Posterior cingulate gyrus (tissue), 11 donors: ENCODE measurements at regions not wholly inside any gene's neighbourhood (a gene's known extent, or its start where the extent isn't known, plus 50 kb on each side); places are given as distances from the start of the nearest gene placed in this dataset.
"Not testable (repeated sequence)": the region's sequence is repeated elsewhere in the genome, so short reads cannot be mapped to it uniquely, and the experiment has no call there.

Source experiments
- DNase-seq, 10 donors: peaks; one replicate each; pipeline versions ENCODE4 v3.0.0 to v3.0.0-alpha.2; 2020 to 2021; ENCODE audit warnings: mixed read lengths in 3 of 10
- intact Hi-C: fragments of 100-400 bp; cut with DNase I; formaldehyde crosslinking; loops from one replicate; pipeline ENCODE4 v1.15.1; 2023

DNA sequence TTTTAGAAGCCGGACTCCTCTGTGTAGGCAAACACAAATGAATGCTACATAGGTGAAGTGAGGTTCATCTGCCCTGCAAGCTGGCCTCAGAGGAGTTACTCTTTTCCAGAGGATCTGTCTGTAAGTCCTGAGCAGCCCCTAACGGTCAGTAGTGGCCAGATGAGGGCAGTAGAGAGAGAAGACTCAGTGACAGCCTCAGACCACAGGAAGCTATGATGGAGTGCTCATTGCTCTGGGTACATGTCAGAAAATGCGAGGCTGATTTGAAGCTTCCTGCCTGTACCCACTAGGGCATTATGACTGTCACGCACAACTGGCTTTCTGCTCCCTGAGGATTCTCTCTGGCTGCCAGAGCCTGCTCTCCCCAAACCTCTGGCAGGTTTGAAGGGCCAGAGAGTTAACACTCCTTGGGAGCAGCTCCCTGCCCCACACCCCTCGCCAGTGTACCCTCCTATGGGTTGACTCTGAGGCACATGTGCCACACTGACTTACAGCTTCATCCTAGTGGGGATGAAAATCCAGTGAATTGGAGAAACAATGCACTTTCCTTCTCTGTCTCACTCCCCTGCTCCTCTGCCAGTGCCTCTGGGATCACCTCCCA lies 141.5 kb downstream of the GABRG2 start:
- peak in 7 of 10 donors; percentile 10 to 84 (median 39) for DNase-seq
- intact Hi-C loops, result loop anchor here (10.0 kb wide), 1 partner anchor 1196 kb away; no protein-coding TSS in a partner anchor

DNA sequence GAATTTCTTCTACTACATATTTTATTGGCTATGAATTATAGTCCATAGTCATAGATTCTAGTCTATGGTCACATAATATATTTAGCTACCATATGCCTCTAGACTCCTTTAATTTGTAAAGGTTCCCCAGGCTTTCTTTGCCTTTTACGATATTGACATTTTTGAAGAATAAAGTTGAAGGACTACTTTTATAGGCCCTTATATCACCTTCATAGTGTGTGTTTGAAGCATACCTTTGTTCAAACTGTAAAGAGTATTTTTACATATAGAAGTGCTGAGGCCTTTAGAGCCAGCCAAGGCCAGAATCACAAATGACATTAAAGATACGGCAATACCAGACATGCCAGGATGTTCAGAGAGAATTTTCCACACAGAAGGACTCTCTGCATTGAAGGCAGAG lies 147.0 kb downstream of the GABRG2 start:
- intact Hi-C loops, result no loop called here
- no peak for DNase-seq

DNA sequence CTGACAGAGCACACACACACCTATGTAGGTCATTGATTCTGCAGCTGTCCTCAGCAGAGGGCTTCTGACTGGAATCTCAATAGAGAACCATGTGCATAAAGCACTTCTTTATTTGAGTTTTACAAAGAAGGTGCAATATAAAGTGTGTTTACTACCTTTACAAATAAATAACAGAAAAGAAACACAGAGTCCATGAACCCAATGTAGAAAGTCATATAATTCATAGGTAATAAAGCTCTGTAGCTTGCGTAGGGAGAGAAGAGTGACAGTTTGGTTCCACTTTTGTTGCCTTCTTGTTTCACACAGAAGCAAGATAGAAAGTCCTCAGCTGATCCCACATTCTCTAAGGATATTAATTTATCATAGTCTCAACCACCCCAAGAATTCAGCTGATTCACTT lies 149.5 kb downstream of the GABRG2 start:
- intact Hi-C loops, result no loop called here
- no peak for DNase-seq

DNA sequence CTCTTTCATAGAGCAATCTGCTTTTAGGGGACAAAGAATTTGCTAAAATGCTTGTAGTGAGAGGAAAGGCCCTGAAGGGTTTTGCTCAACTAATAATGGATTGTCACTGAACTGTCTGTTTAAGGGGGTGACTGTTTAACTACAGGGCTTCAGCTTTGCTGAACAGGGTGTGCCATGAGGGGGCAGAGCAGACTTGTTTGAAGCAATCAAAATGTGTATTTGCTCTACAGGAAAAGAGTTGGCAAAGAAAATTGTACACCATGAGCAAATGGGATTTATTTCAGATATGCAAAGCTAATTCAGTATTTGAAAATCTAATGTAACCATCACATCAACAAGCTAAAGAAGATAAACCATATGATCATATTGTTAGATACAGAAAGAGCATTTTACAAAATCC lies 154.3 kb downstream of the GABRG2 start:
- no peak for DNase-seq
- intact Hi-C loops, result no loop called here

DNA sequence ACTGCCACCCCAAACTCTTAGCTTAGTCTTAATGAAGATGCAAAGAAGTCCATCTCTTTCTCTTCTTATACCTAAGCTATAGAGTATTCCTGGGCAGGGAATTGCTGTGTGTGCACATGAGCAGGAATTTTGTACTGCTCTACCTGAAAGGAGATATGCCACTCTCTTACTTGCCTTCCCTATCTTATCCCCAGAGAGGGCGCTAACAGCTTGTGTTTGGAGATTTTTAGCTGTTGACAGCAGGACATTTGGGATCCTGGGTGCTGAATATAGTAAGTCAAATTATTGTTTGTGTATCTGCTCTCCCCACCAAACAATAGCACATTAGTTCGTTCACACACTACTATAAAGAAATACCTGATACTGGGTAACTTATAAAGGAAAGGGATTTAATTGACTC lies 159.5 kb downstream of the GABRG2 start:
- intact Hi-C loops, result no loop called here
- no peak for DNase-seq

DNA sequence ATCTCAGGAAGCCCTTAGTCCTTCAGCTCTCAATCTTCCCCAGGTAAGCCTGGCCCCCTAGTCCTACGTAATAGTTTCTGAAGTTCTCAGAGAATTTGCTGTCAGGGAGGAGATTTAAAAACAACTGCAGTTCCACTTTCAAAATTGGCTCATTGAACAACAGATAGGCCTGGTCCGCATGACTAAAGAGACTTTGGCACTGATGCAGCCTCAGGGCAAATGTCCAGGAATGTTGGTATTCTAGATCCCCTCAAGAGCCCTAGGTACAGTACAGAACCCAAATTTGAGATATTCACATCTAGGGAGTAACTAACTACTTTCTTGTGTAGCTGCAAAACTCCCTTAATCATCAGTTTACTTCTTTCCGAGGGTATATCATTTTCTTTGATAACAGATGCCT lies 162.8 kb downstream of the GABRG2 start:
- intact Hi-C loops, result no loop called here
- DNase-seq, result no peak

DNA sequence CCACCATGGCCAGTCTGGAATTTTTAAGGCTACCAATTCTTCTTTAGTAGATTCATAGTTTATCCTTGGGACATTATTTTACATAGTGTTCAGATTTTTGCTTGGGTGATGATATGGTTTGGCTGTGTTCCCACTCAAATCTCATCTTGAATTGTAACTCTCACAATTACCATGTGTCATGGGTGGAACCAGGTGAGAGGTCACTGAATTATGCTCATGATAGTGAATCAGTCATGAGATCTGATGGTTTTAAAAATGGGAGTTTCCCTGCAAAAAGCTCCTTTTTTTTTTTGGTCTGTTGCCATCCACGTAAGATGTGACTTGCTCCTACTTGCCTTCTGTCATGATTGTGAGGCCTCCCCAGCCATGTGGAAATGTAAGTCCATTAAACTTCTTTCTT lies 163.9 kb downstream of the GABRG2 start:
- DNase-seq, result no peak
- intact Hi-C loops, result no loop called here

DNA sequence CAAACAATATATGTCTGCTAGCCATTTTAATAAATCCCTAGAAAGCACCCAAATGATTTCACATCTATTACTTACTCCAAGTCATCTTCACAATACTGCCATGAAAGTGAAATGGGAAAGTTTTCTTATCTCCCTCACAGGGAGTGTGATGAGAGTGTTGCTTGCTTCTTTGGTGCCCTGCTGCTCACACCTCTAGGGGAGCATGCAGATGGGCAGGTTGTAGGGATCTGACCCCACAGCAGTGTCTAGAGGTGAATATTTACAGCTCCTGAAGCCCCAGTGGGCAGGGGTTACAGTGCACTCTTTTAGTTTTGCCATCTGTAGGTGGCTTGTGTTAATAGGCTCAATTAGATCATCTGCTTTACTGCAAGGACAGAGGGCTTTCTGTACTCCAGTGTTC lies 173.2 kb downstream of the GABRG2 start:
- intact Hi-C loops, result no loop called here
- DNase-seq, result no peak

DNA sequence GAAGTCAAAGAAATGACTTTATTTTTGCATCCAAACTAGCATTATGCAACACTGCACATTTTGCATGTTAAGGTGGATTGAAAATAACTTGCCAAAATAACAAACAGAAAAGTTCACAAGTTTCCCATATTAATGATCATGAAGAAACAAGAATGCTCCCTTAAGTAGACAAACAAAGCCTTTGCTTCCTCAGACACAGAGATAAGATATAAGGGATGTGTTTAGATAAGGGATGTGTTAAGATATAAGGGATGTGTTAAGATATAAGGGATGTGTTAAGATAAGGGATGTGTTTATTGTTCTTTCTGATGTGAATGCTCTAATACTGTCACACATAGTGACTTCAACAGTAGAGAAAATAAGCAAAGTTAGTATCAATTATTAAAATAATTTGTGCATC lies 174.8 kb downstream of the GABRG2 start:
- intact Hi-C loops, result no loop called here
- no peak for DNase-seq

DNA sequence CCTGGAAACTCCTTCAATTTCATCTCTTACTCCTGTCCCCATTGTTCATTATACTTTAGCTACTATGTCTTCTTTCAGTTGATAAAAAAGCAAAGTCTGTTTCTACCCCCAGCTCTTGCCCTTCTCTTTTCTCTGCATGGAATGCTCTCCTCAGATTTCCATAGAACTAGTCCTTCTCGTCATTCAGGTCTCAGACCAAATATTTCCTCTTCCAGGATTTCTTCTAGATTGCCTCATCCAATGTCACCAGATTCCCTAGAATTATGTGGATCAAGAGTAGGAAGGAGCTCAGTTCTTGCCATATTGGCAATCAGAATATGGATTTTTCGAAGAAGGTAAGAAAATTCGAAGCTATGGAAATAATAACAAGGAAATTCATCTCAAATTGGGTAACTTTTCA lies 176.1 kb downstream of the GABRG2 start:
- no peak for DNase-seq
- intact Hi-C loops, result no loop called here

DNA sequence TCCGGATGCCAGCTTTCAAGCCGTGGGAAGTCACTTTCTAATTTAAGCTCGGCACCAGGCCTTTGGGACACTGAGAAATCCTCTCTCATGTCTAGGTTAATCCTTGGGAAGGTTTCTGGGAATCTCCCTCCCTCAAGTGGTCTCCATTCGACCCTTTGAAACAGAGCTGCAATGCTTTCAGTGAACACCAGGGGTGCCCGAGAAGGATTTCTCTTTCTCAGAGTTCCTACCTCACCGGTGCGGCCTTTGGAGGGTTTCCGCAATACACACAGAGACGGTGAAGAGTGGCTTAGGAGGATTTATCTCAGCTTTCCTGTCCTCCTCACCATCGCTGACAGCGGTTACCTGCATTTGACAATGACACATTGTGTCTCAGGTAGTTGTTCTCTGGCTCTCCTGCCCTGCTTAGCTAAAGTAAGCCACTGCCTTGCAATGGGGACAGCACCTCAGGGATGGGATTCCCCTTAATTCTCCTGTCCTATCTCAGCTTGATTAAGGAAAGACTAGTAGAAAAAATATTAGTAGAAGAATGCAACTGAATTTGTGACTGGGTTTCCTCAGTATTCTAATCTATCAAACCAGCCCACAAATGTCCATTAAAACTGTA lies 180.6 kb downstream of the GABRG2 start:
- intact Hi-C loops, result no loop called here
- DNase-seq, result no peak

DNA sequence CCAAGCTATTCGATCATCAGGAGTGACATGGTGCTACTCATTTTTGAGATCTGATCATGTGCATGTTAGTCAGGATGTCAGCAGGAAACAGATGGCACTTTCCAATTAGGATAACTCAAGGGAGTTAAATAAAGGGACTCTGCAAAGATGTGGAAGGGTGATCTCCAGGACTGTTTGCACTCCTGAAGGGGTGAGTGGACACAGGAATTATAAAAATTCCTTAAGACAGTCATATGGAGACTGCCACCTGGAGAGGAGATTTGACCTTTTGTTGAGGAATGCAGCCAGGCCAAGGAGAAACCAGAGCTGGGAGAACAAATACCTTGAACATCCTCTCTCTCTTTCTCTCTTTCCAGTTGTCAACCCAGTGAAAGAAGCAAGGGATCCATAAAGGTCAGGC lies 189.1 kb downstream of the GABRG2 start:
- no peak for DNase-seq
- intact Hi-C loops, result no loop called here

DNA sequence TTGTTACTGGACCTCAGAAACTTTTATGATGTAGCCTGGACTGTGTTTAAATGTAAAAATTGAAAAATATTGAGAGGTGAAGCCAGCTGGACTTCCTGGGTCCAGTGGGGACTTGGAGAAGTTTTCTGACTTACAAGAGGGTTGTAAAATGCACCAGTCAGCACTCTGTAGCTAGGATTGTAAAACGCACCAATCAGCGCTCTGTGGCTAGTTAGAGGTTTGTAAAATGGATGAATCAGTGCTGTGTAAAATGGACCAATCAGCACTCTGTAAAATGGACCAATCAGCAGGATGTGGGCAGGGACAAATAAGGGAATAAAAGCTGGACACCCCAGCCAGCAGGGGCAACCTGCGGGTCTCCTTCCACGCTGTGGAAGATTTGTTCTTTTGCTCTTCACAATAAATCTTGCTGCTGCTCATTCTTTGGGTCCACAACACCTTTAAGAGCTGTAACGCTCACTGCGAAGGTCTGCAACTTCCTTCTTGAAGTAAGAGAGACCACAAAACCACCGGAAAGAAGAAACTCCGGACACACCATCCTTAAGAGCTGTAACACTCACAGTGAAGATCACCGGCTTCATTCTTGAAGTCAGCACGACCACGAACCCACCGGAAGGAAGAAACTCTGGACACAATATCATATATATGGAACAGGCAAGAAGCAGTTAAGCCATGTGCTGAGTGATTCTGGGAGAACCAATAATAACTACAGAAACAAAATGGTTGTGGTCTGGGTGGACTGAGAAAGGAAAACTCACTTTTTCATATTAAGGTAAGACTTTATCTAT lies 201.3 kb downstream of the GABRG2 start:
- DNase-seq, result no peak
- intact Hi-C loops, result no loop called here

DNA sequence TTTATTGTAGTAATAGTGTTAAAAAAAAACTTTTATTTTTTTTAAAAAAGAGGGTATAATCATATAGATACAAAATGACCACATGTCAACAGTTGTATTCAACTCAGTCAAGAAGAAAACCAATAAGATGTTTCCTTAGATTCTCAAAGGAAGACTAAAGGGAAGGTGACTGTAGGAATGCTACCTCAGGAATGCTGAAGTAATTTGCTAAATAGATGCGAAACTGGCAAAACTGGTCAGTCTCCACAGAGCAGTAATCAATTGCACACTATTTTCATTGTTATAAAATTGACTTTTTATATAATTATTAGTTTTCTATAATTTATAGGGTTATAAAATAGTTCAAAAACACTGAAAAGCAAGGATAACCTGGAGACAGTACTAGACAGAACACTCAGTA lies 204.8 kb downstream of the GABRG2 start:
- intact Hi-C loops, result no loop called here
- no peak for DNase-seq

DNA sequence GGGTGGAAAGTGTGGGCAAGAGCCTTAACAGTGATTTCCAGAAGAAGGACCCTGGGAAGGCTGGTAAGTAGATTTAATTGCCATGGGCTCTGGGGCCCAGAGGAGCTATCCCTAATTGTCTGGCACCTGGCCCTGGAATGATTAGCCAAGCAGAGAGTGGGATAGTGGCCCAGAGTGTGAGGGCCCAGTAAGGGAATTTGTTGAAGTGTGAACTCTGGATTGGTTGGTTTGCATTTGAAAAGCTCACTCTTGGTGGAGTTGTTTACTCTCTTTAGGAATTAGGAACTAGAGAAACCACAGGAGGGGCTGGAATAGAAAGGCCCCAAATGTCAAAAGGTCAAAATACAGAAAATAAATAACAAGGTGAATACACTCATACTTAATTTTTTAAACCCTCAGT lies 207.1 kb downstream of the GABRG2 start:
- DNase-seq, result peak in 2 of 10 donors; percentile 10 to 40
- intact Hi-C loops, result no loop called here

DNA sequence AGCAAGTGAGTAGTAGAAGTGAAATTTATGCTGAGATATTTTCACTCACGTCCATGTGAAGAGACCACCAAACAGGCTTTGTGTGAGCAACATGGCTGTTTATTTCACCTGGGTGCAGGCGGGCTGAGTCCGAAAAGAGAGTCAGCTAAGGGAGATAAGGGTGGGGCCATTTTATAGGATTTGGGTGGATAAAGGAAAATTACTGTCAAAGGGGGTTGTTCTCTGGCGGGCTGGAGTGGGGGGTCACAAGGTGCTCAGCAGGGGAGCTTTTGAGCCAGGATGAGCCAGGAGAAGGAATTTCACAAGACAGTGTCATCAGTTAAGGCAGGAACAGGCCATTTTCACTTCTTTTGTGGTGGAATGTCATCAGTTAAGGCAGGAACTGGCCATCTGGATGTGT lies 207.8 kb downstream of the GABRG2 start:
- intact Hi-C loops, DNase-seq: not testable (repeated sequence)

DNA sequence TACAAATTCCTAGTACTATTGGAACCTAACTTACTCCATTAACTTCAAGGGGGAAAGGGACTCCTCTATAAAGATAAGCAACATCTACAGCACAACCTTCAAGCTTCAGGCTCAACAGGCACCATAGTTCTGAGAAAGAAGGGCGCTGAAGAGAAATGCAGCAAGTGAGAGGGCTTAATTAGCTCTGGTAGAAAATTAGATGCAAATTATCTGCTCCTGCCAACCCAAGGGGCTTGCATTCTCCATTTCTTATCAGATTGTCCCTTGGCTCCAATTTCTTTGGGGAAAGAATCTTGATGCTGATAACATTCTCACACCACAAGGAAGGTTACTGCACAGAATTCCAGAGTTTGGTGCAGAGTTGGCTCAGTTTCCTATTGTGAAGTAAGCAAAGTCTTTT lies 214.6 kb downstream of the GABRG2 start:
- no peak for DNase-seq
- intact Hi-C loops, result no loop called here

DNA sequence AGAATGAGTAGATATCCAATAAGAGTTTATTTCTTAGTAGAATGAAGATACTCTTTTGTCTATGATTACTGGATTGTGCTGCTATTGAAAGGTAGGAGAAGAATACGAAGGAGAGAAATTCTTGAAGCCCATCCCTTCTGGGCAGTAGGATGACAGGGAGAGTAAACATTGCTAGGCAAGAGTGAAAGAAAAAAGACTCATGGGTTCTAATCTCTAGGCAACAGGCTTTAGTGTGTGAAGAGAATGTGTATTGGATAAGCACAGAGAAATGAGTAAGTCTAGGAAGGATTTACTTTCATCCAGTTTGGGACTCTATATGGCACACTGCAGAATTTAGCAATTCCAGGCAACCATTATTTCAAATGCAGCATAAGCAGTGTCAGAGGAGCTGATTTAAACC lies 216.0 kb downstream of the GABRG2 start:
- intact Hi-C loops, result no loop called here
- no peak for DNase-seq

DNA sequence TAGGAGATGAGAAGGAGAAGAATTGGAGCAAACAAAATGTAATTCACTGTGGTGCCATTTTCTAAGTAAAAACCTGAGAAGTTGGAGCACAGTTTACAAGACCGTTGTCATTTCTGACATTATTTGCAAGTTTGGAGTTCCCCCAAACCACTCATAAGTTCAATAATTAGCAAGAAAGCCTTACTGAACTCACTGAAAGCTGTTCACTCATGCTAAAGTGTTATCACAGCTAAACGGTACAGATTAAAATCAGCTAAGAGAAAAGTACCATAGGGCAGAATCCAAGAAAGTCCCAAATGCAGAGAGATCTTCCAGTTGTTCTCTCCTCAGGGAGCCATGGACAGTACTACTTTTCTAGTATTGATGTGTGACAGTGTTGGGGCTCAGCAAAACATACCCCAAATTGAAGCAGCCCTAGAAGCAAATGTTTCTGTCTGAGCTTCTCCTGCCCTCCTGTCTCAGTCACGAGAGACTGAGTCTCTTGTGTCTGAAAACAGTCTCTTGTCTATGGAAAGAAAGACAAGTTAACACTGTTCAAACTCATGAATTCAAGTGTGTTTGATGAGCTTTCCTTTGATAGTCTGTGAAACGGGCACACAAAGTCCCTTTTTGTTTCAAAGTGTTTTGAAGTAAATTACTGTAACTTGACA lies 221.2 kb downstream of the GABRG2 start:
- intact Hi-C loops, result no loop called here
- no peak for DNase-seq

DNA sequence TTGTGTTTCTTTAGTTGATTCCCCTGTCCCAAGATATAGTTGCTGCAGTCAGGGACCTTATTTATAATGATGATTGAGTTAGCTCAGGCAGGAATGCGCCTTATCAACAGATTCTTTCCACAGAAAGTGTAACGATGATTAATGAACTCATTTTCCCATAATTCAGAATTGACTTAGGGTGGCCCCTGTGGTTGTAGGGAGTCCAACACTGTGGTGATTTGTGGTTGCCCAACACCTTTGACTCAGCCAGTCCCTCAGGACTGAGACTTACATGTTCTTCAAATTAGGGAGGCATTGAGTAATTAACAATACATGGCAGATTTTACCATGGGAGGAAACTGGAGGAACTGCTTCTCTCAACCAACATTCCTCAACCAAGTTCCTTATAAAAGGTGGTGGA lies 221.9 kb downstream of the GABRG2 start:
- no peak for DNase-seq
- intact Hi-C loops, result no loop called here

DNA sequence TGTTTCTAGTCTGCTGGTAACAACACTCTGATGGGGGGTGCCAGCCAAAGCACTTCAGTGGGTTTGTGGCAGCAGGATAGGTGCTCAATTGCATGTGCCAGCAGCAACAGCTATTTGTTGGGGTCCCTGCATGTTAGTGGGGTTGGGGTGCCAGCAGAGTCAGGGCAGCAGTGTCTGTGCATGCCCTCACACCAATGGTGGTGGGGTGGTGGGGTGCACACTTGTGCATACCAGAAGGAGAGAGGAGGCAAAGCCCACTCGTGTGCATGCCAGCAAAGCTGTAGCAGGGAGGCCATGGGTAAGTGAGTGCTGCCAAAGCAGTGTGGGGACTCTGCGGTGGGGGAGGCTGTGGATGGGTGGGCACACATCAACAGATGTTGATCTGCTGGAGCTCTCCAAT lies 232.2 kb downstream of the GABRG2 start:
- intact Hi-C loops, result no loop called here
- DNase-seq, result peak in 1 of 10 donors; percentile 55

DNA sequence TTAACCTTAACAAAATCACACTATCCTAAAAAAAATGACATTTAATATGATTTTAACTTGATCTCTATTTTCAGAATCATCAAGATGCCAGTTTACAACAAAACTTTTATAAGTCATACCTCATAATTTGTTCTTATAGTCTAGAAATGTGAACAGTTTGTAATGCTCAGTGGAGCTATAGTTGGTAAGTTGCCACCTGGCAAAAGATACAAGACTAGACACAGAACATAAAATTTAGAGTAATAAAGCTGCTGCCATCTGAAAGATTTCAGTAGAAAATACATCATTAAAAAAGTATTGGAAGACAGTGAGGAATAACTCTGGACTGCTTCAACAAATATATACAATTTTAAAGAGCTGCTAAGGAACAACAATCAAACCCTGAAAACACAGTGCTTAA lies 233.8 kb downstream of the GABRG2 start:
- intact Hi-C loops, result no loop called here
- no peak for DNase-seq
